ENCODE measurements at regions not wholly inside any gene's neighbourhood (a gene's known extent, or its start where the extent isn't known, plus 50 kb on each side); places are given as distances from the start of the nearest gene placed in this dataset.
A peak's percentile ranks its signal among the peaks of the same experiment; 100 is the strongest.

DNA sequence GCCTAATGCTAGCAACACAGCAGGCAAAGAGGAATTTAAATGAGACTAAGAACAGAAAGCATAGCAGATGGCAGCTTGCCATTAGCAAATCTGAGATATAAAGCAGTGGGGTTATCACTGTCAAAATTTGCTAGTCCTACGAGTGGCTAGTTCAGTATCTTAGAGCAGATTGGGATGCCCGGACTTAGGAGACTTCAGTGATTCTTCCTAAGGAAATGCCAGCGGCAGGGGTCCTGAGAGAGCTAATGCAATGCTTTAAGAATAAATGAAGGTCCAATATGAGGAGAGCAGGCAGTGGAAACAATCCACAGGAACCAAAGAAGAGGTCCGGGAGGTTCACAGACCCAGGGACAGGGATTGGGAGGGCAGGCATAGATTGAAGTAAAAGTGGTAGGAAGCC lies 169.3 kb upstream of the NPSR1 start:
- Histone ChIP-seq H3K27me3 (ENCODE audit: insufficient read depth, insufficient read length) (no peaks in the 10 kb centered on the region), H3K9ac (ENCODE audit: insufficient read length, low read depth) (no peak overlapping the region), H3K4me3 (ENCODE audit: insufficient read length, low read depth) (no peak overlapping the region), H3K36me3 (ENCODE audit: insufficient read depth, insufficient read length, low read length) (no peaks in the 10 kb centered on the region), H3K4me1 (ENCODE audit: insufficient read depth, insufficient read length) (no peaks in the 10 kb centered on the region), H3K9me3 (ENCODE audit: insufficient read depth, low read length) (no peaks in the 10 kb centered on the region)
- peak; percentile 16 for DNase-seq (ENCODE audit: low read depth, low spot score)
- no peak for TF ChIP-seq SUZ12 (IDR thresholded peaks at IDR 0.05; ENCODE audit: extremely low read depth, insufficient read depth, insufficient read length)
- TF ChIP-seq ZNF274 (IDR thresholded peaks at IDR 0.05; ENCODE audit: low read depth, low read length): no peak
- no peak for TF ChIP-seq YY1 (IDR thresholded peaks at IDR 0.05; ENCODE audit: insufficient read depth, insufficient read length)

DNA sequence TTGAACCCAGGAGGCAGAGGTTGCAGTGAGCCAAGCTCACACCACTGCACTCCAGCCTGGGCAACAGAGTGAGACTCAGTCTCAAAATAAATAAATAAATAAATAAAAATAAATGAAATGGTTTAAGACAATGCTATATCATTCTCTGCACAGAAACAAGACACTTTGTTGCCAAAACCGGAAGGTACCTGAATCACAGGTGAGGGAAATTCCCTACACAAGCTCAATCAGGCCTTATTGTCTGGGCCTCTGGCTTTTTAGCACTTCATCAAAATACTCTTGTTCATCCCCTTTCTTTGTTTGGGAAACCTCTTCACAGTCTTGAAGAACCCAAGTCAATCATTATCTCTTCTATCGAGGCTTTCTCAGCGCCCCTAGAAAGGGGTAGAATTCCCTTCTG lies 166.1 kb upstream of the NPSR1 start:
- Histone ChIP-seq H3K9ac (ENCODE audit: insufficient read length, low read depth) (no peak overlapping the region), H3K4me3 (ENCODE audit: insufficient read length, low read depth) (no peak overlapping the region), H3K9me3 (ENCODE audit: insufficient read depth, low read length) (no peaks in the 10 kb centered on the region), H3K27me3 (ENCODE audit: insufficient read depth, insufficient read length) (no peaks in the 10 kb centered on the region), H3K4me1 (ENCODE audit: insufficient read depth, insufficient read length) (no peaks in the 10 kb centered on the region), H3K36me3 (ENCODE audit: insufficient read depth, insufficient read length, low read length) (no peaks in the 10 kb centered on the region)
- no peak for DNase-seq (ENCODE audit: low read depth, low spot score)
- TF ChIP-seq ZNF274 (IDR thresholded peaks at IDR 0.05; ENCODE audit: low read depth, low read length) (no peak), YY1 (IDR thresholded peaks at IDR 0.05; ENCODE audit: insufficient read depth, insufficient read length) (no peak), SUZ12 (IDR thresholded peaks at IDR 0.05; ENCODE audit: extremely low read depth, insufficient read depth, insufficient read length) (no peak)

DNA sequence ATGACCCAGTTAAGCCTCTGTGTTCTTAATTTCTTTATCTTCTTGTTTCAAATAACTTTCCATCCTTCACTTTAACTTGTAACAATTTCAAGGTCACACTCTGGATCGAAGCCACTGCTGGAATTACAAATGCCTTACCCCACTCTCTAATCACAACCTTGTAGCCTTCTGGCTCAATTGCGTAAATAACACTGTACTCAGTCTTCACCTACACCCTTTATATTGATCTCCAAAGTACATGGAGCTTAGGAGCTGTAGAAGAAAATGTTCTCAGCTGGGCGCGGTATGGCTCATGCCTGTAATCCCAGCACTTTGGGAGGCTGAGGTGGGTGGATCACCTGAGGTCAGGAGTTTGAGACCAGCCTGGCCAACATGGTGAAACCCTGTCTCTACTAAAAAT lies 164.3 kb upstream of the NPSR1 start:
- H3K9ac ChIP-seq (ENCODE audit: insufficient read length, low read depth): no peak overlapping the region
- H3K27me3 ChIP-seq (ENCODE audit: insufficient read depth, insufficient read length): no peaks in the 10 kb centered on the region
- no peak overlapping the region for H3K4me3 ChIP-seq (ENCODE audit: insufficient read length, low read depth)
- no peaks in the 10 kb centered on the region for H3K4me1 ChIP-seq (ENCODE audit: insufficient read depth, insufficient read length)
- no peak for DNase-seq (ENCODE audit: low read depth, low spot score)
- H3K36me3 ChIP-seq (ENCODE audit: insufficient read depth, insufficient read length, low read length): no peaks in the 10 kb centered on the region
- TF ChIP-seq ZNF274 (IDR thresholded peaks at IDR 0.05; ENCODE audit: low read depth, low read length) (no peak), SUZ12 (IDR thresholded peaks at IDR 0.05; ENCODE audit: extremely low read depth, insufficient read depth, insufficient read length) (no peak), YY1 (IDR thresholded peaks at IDR 0.05; ENCODE audit: insufficient read depth, insufficient read length) (no peak)
- no peaks in the 10 kb centered on the region for H3K9me3 ChIP-seq (ENCODE audit: insufficient read depth, low read length)

DNA sequence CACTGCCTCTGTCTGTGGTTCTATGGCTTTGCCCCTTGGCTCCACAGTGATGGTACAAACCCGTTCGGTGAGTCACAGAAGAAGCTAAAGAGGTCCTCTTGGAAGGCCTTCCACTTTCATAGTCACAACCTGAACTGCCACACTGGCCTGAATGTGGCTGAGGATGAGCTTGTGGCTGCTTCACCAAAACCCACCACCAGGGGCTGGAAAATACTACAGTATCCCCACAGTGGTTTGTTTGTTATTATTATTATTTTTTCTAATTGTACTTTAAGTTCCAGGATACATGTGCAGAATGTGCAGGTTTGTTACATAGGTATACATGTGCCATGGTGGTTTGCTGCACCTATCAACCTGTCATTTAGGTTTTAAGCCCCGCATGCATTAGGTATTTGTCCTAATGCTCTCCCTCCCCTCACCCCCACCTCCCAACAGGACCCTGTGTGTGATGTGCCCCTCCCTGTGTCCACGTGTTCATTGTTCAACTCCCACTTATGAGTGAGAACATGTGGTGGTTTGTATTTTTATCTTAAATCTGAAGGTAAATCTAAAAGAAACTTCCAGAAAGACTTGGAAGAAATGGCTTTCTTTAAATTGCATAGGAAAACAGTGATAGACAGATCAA lies 160.8 kb upstream of the NPSR1 start:
- H3K27me3 ChIP-seq (ENCODE audit: insufficient read depth, insufficient read length): no peaks in the 10 kb centered on the region
- no peak overlapping the region for H3K4me3 ChIP-seq (ENCODE audit: insufficient read length, low read depth)
- TF ChIP-seq ZNF274 (IDR thresholded peaks at IDR 0.05; ENCODE audit: low read depth, low read length): no peak
- TF ChIP-seq YY1 (IDR thresholded peaks at IDR 0.05; ENCODE audit: insufficient read depth, insufficient read length): no peak
- TF ChIP-seq SUZ12 (IDR thresholded peaks at IDR 0.05; ENCODE audit: extremely low read depth, insufficient read depth, insufficient read length): no peak
- DNase-seq (ENCODE audit: low read depth, low spot score): no peak
- H3K36me3 ChIP-seq (ENCODE audit: insufficient read depth, insufficient read length, low read length): no peaks in the 10 kb centered on the region
- H3K9ac ChIP-seq (ENCODE audit: insufficient read length, low read depth): no peak overlapping the region
- H3K4me1 ChIP-seq (ENCODE audit: insufficient read depth, insufficient read length): no peaks in the 10 kb centered on the region
- no peaks in the 10 kb centered on the region for H3K9me3 ChIP-seq (ENCODE audit: insufficient read depth, low read length)

DNA sequence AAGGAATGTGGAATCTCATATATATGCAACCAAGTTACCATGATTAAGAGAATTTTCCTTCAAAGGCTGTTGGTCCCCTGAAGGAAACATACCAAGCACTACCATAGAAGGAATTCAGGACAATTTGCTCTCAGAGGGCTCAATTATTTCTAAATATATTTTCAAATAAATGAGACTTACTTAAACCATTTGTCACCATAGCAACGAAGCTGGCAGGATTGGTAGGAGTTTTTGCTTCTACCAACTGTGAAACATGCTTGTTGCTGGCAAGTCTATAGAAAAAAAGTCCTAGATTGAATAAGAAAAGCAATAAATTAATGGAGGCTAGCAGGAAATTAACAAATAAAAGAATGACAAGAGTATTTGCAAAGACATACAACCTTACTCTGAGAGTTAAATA lies 156.9 kb upstream of the NPSR1 start:
- no peaks in the 10 kb centered on the region for H3K36me3 ChIP-seq (ENCODE audit: insufficient read depth, insufficient read length, low read length)
- no peak for DNase-seq (ENCODE audit: low read depth, low spot score)
- H3K27me3 ChIP-seq (ENCODE audit: insufficient read depth, insufficient read length): no peaks in the 10 kb centered on the region
- no peaks in the 10 kb centered on the region for H3K4me1 ChIP-seq (ENCODE audit: insufficient read depth, insufficient read length)
- TF ChIP-seq SUZ12 (IDR thresholded peaks at IDR 0.05; ENCODE audit: extremely low read depth, insufficient read depth, insufficient read length) (no peak), ZNF274 (IDR thresholded peaks at IDR 0.05; ENCODE audit: low read depth, low read length) (no peak), YY1 (IDR thresholded peaks at IDR 0.05; ENCODE audit: insufficient read depth, insufficient read length) (no peak)
- H3K9me3 ChIP-seq (ENCODE audit: insufficient read depth, low read length): 0 out of 2 replicates have a peak, but pooled peaks cover 6% of the 10 kb centered on the region
- no peak overlapping the region for H3K9ac ChIP-seq (ENCODE audit: insufficient read length, low read depth)
- no peak overlapping the region for H3K4me3 ChIP-seq (ENCODE audit: insufficient read length, low read depth)

DNA sequence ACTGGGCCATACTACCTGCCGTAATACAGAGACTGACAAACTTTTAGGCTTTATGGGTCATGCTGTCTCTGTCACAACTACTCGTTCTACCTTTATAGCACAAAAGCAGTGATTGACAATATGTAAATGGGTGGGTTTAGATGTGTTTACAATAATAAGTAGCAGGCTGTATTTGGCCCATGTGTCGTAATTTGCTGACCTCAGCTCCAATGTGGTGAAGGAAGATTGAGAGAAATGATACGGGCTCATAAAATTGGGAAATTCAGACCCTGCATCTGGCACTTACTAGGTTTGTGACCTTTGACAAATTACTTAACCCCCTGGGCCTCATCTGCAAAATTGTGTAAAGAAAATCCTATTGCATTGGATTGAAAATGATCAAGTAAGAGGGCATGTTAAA lies 150.8 kb upstream of the NPSR1 start:
- peaks cover 20% of the 10 kb centered on the region; the same call in 1 of the 2 replicates for H3K9me3 ChIP-seq (ENCODE audit: insufficient read depth, low read length)
- no peak for DNase-seq (ENCODE audit: low read depth, low spot score)
- H3K36me3 ChIP-seq (ENCODE audit: insufficient read depth, insufficient read length, low read length): no peaks in the 10 kb centered on the region
- no peak overlapping the region for H3K9ac ChIP-seq (ENCODE audit: insufficient read length, low read depth)
- no peak for TF ChIP-seq YY1 (IDR thresholded peaks at IDR 0.05; ENCODE audit: insufficient read depth, insufficient read length)
- no peak for TF ChIP-seq SUZ12 (IDR thresholded peaks at IDR 0.05; ENCODE audit: extremely low read depth, insufficient read depth, insufficient read length)
- no peak for TF ChIP-seq ZNF274 (IDR thresholded peaks at IDR 0.05; ENCODE audit: low read depth, low read length)
- no peaks in the 10 kb centered on the region for H3K4me1 ChIP-seq (ENCODE audit: insufficient read depth, insufficient read length)
- H3K27me3 ChIP-seq (ENCODE audit: insufficient read depth, insufficient read length): no peaks in the 10 kb centered on the region
- no peak overlapping the region for H3K4me3 ChIP-seq (ENCODE audit: insufficient read length, low read depth)

DNA sequence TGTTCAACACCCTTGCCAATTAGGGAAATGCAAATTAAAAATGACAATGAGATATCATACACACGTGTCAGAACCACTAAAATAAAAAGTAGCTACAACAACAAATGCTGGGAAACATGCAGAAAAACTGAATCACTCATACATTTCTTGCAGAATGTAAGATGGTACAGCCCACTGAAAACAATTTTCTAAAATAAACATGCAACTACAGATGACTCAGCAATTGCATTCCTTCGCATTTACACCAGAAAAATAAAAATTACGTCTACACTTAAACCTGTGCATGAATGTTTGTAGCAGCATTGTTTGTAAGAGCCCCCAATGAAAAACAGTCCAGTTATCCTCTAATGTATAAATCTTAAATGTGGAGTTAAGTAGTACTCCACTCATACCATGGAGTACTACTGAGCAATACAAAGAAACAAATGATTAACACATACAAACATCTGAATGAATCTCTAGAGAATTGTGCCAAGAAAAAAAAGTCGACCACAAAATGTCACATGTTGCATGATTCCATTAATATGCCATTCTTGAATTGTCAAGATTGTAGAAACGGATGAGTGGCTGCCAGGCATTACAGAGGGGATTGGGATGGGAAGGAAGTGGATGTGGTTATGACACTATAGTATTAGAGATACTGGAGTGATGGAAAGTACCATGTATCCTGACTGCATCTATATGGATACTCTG lies 134.6 kb upstream of the NPSR1 start:
- TF ChIP-seq YY1 (IDR thresholded peaks at IDR 0.05; ENCODE audit: insufficient read depth, insufficient read length): no peak
- TF ChIP-seq SUZ12 (IDR thresholded peaks at IDR 0.05; ENCODE audit: extremely low read depth, insufficient read depth, insufficient read length): no peak
- no peak for TF ChIP-seq ZNF274 (IDR thresholded peaks at IDR 0.05; ENCODE audit: low read depth, low read length)
- no peak overlapping the region for H3K9ac ChIP-seq (ENCODE audit: insufficient read length, low read depth)
- no peaks in the 10 kb centered on the region for H3K4me1 ChIP-seq (ENCODE audit: insufficient read depth, insufficient read length)
- H3K36me3 ChIP-seq (ENCODE audit: insufficient read depth, insufficient read length, low read length): no peaks in the 10 kb centered on the region
- DNase-seq (ENCODE audit: low read depth, low spot score): no peak
- H3K4me3 ChIP-seq (ENCODE audit: insufficient read length, low read depth): no peak overlapping the region
- H3K27me3 ChIP-seq (ENCODE audit: insufficient read depth, insufficient read length): no peaks in the 10 kb centered on the region
- H3K9me3 ChIP-seq (ENCODE audit: insufficient read depth, low read length): peaks cover 18% of the 10 kb centered on the region; the same call in 1 of the 2 replicates
